ENCODE measurements at regions not wholly inside any gene's neighbourhood (a gene's known extent, or its start where the extent isn't known, plus 50 kb on each side); places are given as distances from the start of the nearest gene placed in this dataset.

DNA sequence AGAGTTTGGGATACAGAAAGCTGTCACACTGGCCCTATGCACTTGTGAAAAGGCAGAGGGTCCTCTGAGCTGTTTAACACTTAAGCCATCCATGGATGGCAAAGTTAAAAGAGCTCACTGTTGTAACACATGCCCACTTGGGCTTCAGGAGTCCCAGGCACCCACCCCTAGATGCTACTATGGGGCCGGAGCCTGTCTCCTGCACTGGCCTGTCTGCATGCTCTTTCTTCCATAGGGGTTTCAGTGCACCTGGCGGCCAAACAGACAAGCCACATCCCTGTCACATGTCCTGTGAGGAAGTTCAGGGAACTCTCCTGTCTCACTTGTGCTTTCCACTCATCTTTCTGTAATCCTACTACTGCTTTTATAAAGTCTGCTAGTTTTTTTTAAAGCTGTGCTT lies 2586.0 kb downstream of the PCDH7 start:
- DNase-seq (ENCODE audit: extremely low read depth, low read depth): no peak
- TF ChIP-seq, protein P1, sequence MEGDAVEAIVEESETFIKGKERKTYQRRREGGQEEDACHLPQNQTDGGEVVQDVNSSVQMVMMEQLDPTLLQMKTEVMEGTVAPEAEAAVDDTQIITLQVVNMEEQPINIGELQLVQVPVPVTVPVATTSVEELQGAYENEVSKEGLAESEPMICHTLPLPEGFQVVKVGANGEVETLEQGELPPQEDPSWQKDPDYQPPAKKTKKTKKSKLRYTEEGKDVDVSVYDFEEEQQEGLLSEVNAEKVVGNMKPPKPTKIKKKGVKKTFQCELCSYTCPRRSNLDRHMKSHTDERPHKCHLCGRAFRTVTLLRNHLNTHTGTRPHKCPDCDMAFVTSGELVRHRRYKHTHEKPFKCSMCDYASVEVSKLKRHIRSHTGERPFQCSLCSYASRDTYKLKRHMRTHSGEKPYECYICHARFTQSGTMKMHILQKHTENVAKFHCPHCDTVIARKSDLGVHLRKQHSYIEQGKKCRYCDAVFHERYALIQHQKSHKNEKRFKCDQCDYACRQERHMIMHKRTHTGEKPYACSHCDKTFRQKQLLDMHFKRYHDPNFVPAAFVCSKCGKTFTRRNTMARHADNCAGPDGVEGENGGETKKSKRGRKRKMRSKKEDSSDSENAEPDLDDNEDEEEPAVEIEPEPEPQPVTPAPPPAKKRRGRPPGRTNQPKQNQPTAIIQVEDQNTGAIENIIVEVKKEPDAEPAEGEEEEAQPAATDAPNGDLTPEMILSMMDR (IDR thresholded peaks at IDR 0.05; ENCODE audit: low read depth, low read length): no peak

DNA sequence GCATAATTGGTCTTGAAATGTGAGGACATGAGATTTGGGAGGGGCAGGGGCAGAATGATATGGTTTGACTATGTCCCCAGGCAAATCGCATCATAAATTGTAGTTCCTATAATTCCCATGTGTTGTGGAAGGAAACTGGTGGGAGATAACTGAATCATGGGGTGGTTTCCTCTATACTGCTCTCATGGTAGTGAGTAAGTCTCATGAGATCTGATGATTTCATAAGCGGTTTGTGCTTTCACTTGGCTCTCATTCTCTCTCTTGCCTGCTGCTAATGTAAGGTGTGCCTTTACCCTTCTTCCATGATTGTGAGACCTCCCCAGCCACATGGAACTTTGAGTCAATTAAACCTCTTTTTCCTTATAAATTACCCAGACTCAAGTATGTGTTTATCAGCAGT lies 2595.9 kb downstream of the PCDH7 start:
- DNase-seq (ENCODE audit: extremely low read depth, low read depth): no peak
- TF ChIP-seq, protein P1 (IDR thresholded peaks at IDR 0.05; ENCODE audit: low read depth, low read length): no peak

DNA sequence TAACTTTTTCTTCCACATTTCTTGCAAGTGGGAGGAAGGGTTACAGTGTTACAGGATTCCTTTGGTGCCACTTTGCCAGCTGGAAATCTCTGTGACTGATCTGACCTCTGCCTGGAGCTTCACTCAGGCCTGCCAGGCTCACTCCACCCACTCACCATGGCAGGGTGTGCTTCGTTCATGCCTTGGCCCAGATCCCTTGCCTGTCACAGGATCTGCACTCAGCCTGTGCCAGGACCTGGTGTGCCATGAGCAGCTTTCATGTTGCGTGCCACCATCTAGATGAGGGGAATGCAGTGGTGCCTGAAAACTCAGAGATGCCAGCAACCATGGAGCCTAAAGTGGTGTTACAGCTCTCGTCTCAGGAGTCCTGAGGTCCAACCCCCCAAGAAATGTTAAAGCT lies 2596.4 kb downstream of the PCDH7 start:
- TF ChIP-seq, protein P1 (IDR thresholded peaks at IDR 0.05; ENCODE audit: low read depth, low read length): no peak
- DNase-seq (ENCODE audit: extremely low read depth, low read depth): no peak

DNA sequence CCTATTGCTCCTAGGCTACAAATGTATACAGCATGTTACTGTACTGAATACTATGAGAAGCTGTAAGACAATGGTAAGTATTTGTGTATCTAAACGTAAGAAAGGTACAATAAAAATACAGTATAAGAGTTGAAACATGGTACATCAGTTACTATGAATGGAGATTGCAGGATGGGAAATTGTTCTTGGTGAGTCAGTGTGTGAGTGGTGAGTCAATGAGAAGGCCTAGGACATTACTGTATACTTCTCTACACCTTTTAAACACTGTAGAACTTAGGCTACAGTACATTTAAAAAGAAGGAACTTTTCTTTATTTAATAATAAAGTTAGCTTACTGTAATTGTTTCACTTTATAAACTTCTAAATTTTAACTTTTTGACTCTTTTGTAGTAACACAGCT lies 2603.2 kb downstream of the PCDH7 start:
- DNase-seq (ENCODE audit: extremely low read depth, low read depth): no peak
- TF ChIP-seq, protein P1 (IDR thresholded peaks at IDR 0.05; ENCODE audit: low read depth, low read length): no peak

DNA sequence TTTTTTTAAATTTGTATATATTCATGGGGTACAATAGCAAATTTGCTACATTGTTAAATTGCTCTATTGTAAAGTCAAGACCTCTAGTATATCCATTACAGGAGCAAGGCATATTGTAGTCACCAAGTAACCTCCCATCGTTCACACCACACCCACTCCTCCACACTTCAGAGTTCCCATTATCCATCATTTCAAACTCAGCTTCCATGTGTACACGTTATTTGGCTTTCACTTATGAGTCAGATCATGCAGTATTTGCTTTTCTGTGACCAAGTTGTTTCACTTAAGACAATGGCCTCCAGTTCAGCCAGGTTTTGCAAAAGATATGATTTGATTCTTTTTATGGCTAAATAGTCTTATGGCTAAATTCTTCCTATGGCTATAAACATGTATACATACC lies 2614.2 kb downstream of the PCDH7 start:
- TF ChIP-seq, protein P1 (IDR thresholded peaks at IDR 0.05; ENCODE audit: low read depth, low read length): no peak
- no peak for DNase-seq (ENCODE audit: extremely low read depth, low read depth)

DNA sequence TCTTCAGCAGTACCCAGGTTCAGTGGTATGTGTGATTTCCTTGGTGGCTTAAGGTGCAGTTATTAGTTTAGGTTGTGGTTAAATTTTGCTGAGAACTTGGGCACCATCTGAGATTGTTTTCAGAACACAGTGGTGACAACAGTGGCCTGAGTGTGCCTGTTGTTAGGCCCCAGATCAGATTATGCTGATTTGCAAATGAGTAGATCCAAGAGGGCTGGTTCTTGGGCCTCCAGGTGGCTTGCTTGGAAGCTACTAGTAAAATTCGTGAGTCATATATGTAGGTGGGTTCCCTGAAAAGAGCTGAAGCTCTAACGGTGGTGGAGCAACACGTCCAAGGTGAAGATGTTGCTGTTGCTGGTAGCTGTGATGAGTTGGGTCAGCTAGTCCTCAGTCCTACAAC lies 2619.6 kb downstream of the PCDH7 start:
- TF ChIP-seq, protein P1 (IDR thresholded peaks at IDR 0.05; ENCODE audit: low read depth, low read length): no peak
- DNase-seq (ENCODE audit: extremely low read depth, low read depth): no peak

DNA sequence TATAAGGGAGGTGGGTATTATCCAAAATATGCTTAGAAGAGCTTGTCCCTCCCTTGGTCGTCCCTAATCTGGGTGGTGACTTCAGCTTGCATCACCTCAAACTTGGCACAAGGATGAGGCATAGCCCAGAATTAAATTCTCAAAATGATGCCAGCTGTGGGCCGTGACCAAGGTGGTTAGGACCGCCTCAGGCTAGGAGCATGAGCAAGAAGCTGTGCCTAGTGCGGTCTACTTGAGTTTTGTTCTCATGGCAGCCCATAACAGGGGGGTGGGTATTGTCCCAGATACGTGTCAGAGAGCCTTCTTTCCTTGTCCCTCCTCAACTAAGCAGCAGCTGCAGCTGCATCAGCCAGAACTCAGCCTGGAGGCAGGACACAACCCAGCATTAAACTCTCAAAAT lies 2620.0 kb downstream of the PCDH7 start:
- TF ChIP-seq, protein P1 (IDR thresholded peaks at IDR 0.05; ENCODE audit: low read depth, low read length): no peak
- DNase-seq (ENCODE audit: extremely low read depth, low read depth): no peak
